ENCODE measurements at regions not wholly inside any gene's neighbourhood (a gene's known extent, or its start where the extent isn't known, plus 50 kb on each side); places are given as distances from the start of the nearest gene placed in this dataset.
"Not testable (repeated sequence)": the region's sequence is repeated elsewhere in the genome, so short reads cannot be mapped to it uniquely, and the experiment has no call there.

GRCh38 chr6:142998739-142999138 lies 53.8 kb upstream of the HIVEP2 start:
- H3K4me3 ChIP-seq (replicated peaks in 1 of 2; ENCODE audit: low read depth in 2 of 2, low read length in 2 of 2); DNase-seq (ENCODE audit: low read depth in 2 of 2): not testable (repeated sequence)

- DNase-seq (ENCODE audit: low read depth in 2 of 2): peak in 1 of 2 donors; percentile 36
- no peak for TF ChIP-seq CTCF (IDR thresholded peaks at IDR 0.05; ENCODE audit: low read depth, low read length)
- no peak overlapping the region for H3K4me3 ChIP-seq (replicated peaks in 1 of 2; ENCODE audit: low read depth in 2 of 2, low read length in 2 of 2)
Observed at GRCh38 chr6:143000811-143001210, 55.8 kb upstream of the HIVEP2 start.

- no peak for DNase-seq (ENCODE audit: low read depth in 2 of 2)
- no peak overlapping the region for H3K4me3 ChIP-seq (replicated peaks in 1 of 2; ENCODE audit: low read depth in 2 of 2, low read length in 2 of 2)
- TF ChIP-seq CTCF (IDR thresholded peaks at IDR 0.05; ENCODE audit: low read depth, low read length): no peak
Observed at GRCh38 chr6:143002686-143003085, 57.7 kb upstream of the HIVEP2 start.

GRCh38 chr6:143003676-143004075 lies 57.0 kb upstream of the AIG1 start:
- no peak overlapping the region for H3K4me3 ChIP-seq (replicated peaks in 1 of 2; ENCODE audit: low read depth in 2 of 2, low read length in 2 of 2)
- no peak for DNase-seq (ENCODE audit: low read depth in 2 of 2)

DNA sequence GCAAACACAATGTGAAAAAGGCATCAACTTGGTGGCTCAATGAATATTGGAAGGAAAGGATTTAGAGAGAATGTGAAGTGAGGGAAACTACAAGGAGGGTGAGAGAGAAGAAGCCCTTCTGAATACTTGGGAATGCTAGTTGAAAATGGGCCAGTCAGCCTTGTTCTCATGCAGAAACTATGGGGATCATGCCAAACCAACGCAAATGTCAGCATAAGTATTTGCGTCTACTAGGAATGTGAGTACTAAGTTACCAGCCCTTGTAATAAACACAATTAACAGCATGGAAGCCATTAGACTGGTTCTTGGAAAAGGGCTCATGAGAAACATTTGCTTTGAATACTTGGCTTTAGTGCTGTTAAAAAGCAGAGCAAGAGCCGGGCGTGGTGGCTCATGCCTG lies 54.9 kb upstream of the AIG1 start:
- no peak for TF ChIP-seq CTCF (IDR thresholded peaks at IDR 0.05; ENCODE audit: low read depth, low read length)
- no peak overlapping the region for H3K4me3 ChIP-seq (replicated peaks in 1 of 2; ENCODE audit: low read depth in 2 of 2, low read length in 2 of 2)
- no peak for DNase-seq (ENCODE audit: low read depth in 2 of 2)

More at GRCh38 chr6:143003676-143004075, 57.0 kb upstream of the AIG1 start:
- no peak for TF ChIP-seq CTCF (IDR thresholded peaks at IDR 0.05; ENCODE audit: low read depth, low read length)

GRCh38 chr6:143006787-143007186 lies 53.9 kb upstream of the AIG1 start:
- TF ChIP-seq CTCF (IDR thresholded peaks at IDR 0.05; ENCODE audit: low read depth, low read length): no peak
- DNase-seq (ENCODE audit: low read depth in 2 of 2): no peak
- H3K4me3 ChIP-seq (replicated peaks in 1 of 2; ENCODE audit: low read depth in 2 of 2, low read length in 2 of 2): no peak overlapping the region

DNA sequence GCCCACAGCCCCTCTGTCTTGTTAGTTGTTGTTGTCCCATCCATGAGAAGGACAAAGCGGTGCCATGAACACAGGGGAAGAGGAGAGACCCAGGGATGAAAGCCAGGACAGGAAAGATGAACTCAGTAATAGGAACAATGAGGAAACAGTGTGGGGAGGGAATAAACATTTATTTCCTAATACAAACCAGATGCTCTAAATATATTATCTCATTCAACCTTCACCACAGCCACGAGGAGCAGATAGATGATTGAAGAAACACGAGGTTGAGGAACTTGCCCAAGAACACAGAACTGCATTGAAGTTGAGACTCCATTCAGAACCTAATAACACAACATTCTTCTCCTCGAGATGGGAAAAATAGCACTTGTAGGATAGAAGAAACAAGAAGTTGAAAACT lies 53.0 kb upstream of the AIG1 start:
- TF ChIP-seq CTCF (IDR thresholded peaks at IDR 0.05; ENCODE audit: low read depth, low read length): no peak
- no peak overlapping the region for H3K4me3 ChIP-seq (replicated peaks in 1 of 2; ENCODE audit: low read depth in 2 of 2, low read length in 2 of 2)
- DNase-seq (ENCODE audit: low read depth in 2 of 2): peak in 1 of 2 donors; percentile 33
